ENCODE measurements at regions not wholly inside any gene's neighbourhood (a gene's known extent, or its start where the extent isn't known, plus 50 kb on each side); places are given as distances from the start of the nearest gene placed in this dataset.
"Not testable (repeated sequence)": the region's sequence is repeated elsewhere in the genome, so short reads cannot be mapped to it uniquely, and the experiment has no call there.

DNA sequence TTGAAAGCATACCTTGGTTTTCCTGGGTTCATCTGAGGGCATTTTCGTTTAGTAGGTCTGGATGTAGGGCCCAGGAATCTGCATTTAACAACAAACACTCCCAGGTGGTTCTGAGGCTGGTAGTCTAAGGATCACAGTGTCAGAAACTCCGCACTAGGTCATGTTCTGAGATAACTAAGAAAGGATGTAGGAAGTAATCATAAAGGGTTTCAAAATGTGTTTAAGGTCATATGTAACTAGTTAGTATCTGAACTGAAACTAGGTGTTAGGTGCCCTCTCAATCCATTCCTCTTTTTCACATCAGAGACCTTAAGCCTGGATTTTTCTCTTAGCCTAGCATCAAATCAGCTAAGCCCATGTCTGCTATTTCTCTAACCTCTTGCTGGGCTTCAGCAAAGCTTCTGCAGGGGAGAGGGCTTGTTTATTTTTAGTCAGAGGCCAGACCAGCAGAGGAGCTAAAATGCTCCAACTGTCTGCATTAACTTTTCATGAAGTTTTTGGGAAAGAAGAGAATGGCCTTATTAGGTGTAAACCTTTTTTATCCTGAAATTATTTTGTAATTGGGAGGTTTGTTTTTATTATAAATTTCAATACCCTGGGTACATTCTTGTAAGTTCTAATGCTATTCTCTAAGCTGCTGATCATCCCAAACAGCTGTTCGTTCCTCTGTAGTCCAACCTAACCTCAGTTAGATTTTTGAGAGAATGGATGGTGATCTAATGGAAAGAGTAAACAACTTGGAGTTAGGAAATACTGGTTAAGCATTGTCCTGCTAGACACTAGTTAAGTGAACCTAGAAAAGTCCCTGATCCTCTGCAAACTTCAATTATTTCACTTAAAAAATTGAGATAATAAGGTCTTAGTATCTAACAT lies 262.8 kb upstream of the RFC3 start:
- no peak for DNase-seq (ENCODE audit: low read depth)

DNA sequence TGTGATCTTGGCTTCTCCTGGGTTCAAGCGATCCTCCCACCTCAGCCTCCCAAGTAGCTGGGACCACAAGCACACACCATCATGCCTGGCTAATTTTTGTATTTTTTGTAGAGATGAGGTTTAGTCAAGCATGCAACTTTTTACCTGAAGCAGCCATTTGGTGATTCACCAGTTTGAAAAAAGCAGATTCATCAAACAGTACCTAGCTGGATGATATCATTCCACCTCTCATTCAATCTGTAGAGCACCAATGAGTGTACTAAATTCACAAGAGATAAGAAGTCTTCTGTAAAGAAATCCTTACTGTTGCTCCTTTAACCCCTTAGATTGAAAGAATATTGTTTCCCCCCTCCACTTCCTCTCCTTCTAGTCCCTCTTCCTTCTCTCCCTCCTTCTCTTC lies 261.1 kb upstream of the RFC3 start:
- DNase-seq (ENCODE audit: low read depth) = no peak

DNA sequence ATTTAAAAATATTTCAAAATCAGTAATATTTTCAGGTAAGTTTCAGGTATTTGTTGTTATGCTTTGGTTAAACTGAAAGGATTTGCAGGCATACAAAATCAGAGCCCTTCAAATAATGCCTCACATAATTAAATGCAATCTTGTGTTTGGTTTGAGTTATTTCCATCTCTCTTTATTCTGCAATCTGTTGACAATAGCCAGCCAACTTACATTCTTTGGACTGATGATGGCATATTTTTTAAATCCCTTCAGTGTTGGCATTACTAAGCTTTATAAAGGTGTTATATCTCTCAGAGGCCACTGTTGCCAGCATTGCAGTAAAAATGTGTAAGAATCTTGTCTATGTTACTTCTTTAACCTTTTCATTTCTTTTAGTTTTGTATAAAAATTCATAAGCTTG lies 257.2 kb upstream of the RFC3 start:
- DNase-seq (ENCODE audit: low read depth) = no peak

DNA sequence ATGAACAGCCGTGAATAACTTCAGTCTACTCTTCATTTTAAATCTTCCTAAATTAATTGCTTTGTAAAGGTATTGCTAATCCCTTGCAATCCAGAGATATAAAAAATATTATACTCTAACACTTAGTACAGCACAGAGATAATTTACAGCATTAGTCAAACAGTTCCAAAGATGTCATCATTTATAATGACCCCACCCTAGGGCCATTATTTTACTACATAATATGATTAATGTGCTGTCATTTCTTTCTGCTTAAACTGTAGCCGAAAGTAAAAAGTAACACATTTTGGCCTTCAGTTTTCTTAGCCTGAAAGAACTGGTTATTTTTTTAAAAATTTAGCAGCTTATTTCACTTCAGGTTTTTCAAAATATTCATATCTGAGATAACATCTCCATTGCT lies 256.3 kb upstream of the RFC3 start:
- DNase-seq (ENCODE audit: low read depth) = no peak

DNA sequence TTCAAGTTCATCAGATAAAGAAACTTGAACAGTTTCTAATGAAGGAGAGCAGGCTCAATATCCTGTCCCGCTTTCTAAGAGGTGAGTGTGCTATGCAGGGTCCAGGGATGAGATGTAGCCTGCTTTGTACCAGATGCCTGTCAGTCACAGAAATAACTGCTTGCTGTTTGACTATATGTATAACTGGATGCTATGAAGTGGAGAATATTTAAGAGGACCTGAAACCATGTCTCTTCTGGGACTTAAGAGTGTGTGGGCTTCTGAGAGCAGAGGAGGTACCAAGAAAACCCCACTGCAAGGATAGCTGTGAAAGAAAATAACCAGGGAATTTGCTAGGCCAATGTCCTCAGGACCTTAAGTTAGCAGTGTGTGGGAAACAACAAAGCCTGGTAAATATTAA lies 246.3 kb upstream of the RFC3 start:
- DNase-seq (ENCODE audit: low read depth) = no peak

DNA sequence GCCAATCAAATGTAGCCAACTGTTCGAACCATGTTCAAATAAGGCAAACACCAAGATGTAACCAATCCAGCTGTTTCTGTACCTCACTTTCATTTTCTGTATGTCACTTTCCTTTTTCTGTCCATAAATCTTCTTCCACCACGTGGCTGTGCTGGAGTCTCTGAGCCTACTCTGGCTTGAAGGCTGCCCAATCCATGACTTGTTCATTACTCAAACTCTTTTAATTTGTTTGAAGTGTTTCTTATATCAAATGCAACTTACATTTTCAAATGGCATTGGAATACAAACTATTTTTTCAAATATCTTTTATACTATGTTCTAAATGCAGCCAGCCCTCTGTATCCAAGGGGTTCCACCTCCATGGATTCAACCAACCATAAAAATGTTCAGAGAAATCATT lies 245.6 kb upstream of the RFC3 start:
- not testable (repeated sequence) for DNase-seq (ENCODE audit: low read depth)

DNA sequence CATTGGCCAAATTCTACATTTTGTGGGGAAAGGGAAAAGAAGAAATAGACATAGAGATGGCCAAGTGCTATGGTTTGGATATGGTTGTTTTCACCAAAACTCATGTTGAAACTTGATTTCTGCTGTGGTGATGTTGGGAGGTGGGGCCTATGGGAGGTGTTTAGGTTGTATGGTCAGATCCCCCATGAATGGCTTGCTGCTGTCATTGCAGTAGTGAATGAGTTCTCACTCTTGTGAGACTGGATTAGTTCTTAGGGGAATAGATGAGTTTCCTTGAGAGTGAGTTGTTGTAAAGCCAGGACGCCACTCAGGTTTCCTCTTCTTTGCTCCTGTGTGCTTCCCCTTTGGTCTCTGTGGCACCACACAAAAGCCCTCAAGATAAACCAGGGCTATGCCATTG lies 242.6 kb upstream of the RFC3 start:
- DNase-seq (ENCODE audit: low read depth) = no peak

DNA sequence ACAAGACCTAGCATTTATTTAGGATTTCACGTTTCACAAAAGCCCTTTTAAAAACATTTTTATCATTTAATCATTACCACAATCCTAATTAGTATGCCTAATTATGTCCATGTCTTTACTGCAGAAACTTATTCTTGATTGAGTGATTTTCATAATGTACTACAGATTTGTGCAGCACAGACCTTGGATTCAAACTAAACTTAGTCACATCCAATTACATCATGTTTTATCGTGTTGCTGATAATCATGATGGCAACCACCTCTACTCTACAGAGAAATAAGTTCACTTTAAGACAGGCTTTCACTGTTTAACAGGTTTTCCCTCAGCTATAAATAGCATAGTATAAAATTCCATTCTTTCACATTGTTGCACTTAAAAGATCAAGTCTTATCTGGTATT lies 240.9 kb upstream of the RFC3 start:
- DNase-seq (ENCODE audit: low read depth) = no peak

DNA sequence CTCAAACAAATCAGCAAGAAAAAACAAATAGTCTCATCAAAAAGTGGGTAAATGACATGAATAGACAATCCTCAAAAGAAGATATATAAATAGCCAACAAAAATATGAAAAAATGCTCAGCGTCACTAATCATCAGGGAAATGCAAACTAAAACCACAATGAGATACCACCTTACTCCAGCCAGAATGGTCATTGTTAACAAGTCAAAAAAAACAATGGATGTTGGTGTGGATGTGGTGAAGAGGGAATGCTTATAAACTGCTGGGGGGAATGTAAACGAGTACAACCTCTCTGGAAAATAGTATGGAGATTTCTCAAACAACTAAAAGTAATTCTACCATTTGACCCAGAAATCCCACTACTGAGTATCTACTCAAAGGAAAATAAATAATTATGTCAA lies 239.2 kb upstream of the RFC3 start:
- DNase-seq (ENCODE audit: low read depth) = no peak

DNA sequence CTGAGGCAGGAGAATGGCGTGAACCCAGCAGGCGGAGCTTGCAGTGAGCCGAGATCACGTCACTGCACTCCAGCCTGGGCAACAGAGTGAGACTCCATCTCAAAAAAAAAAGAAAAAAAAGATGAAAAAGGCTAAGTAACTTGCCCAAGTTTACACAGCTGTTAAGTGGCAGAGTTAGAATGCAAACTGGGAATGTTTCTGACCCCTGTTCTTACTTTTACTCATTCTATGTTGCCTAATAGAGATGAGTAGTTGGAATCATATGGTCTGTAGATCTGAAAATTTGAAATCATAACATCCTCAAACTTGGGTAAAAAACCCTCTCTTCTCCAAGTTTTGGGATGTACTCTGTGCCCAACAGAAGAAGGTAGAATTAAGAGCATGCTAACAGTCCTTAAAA lies 235.8 kb upstream of the RFC3 start:
- no peak for DNase-seq (ENCODE audit: low read depth)

DNA sequence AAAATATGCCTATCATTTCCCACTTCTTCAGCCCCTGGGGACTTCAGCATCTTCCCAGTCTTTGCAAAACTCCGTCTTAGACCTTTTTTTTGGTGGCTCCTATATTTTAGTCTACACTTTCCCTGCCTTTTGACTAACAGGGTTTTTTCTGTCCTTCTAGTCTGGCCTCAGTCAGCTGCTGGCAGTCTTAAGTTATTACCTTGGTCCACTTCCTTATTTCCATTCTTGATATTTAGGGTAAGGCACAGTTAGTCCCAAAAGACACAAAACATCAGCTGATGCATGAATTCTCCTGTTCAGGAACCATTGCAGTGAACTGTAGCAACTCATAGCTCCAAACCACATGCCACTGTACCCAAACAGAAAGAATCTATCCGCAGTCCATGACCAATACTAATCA lies 234.6 kb upstream of the RFC3 start:
- DNase-seq (ENCODE audit: low read depth) = no peak

DNA sequence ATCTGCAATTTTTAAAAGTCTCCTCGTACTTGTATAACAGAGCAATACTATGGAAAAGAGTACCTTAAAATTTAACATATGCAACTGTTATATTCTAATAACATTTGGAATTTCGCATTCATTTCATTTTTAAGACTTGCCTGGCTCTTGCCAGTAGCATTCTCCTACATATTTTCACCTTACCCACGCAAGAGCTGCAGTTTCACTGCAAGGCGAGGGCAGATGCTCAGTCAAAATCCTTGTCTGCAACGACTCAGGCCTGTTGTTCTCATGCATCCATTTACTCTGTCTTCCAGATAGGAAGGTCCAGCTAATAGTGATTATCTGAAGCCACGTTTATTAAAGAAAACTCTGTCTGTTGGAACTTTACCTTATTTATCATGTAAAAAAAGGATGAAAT lies 227.0 kb upstream of the RFC3 start:
- DNase-seq (ENCODE audit: low read depth) = no peak

DNA sequence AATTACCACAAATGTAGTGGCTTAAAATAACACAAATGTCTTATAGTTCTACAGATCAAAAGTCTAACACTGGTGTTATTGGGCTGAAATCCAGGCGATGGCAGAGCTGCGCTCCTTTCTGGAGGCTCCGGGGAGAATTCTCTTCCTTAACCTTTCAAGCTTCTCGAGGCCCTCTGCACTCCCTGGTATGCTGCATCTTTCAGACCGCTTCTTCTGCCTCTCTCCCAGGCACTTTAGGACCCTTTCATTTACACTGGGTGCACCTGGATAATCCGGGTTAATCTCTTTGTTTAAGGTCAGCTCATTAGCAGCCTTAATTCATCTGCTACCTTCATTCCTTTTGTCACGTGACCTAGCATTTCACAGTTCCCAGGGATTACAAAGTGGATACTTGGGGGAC lies 211.3 kb upstream of the RFC3 start:
- peak; percentile 8 for DNase-seq (ENCODE audit: low read depth)

DNA sequence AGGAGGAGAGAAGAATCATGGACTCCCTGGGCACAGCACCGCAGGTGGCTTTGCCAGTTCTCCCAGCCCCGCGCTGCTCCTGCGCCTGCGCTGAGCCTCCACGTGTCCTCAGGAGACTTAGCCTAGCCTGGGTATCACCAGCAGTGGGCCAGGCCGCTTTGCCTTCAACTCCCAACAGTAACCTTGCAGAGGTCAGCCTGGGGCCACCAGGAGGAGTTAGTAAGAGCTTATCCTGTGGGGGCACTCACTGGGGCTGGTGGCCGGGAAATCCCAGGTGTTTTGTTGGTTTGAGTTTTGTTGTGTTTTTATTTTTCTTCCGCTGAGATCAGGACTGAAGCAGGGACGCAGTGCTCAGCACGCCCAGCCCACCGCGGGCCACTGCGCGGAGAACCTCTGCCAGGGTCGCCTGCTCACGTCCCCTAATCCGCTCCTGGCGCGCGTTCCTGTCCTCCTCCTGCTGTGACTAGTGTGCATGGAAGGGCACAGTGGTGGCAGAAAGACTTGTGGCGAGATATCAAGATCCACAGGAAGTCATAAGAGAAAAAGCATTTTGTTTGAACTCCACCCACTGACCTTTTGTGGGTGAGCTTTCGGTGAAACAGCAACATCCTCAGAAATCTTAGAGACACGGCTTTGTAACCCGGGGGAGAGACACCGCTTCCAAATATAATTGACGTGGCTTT lies 207.4 kb upstream of the RFC3 start:
- no peak for DNase-seq (ENCODE audit: low read depth)

DNA sequence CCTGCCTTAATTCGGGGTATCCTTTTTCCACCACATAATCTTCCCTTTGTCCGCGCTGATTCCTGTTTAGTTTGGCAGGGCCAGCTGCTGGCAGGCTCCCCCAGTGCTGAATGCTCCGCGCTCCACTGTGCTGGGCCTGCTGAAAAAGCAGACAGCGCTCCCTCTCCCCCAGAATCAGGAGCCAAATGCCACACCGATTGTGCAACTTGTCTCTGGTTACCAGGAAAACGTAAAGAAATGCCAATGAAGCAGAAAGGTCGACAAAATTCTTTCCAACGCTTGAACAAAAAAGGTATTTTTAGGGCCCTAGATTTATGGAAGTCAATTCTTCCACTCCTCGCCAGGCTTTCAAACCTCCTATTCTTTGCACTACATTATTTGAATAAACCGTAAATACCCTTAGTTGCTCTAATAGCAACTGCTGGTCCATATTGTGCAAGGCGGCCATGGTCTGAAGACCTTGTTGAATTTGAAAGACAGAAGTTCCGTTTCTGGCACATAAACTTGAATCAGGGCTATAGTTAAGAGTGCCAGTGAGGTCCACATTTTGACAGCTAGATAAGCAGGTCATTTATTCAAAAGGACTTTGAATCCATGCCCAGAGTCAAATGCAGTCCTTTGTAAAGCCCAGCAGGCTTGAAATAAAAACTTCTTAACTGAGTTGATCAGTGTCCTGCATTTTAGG lies 206.7 kb upstream of the RFC3 start:
- no peak for DNase-seq (ENCODE audit: low read depth)

DNA sequence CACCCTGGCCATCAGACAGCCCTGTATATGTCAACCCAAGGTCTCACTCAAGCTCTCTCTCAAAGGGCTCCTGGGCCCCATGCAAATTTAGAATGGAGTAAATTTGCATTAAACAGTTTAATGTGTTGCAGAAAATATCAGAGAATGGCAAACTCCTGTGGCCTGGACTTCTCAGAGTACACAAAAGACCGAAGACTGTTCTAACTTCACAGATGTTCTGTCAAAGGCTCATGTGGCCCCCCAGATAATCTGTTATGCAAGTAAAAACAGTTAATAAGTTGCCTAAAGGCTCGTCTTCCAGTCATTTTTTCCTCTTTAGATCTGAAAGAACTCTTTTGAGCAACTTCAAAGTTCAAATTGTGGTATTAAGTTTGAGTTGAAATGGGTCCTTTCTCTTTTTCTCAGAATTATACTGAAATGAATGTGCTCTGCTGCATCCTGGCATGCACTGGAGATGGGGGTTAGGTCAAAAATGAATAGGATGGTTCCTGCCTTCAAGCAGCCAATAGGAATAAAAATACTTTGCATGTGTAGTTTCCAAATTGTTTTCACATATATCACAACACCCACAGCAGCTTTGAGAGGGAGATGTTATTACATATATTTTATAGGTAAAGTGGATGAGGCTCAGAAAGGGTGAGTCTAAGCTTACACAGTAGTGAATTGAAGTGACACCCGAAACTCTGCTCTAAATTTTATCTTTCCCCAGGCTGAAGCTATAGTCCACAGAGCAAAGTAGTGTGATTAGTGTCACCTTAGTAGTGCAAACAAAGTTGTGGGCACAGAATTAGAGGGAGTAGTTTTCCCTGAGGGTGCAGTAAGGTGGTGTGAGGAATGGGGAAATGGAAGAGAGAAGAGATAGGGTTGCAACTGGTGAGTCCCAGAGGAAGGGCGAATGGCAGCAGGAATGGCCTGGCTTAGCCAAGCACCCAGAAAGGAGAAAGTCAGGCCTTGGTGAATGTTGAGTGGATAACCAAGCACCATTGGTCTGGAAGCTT lies 205.0 kb upstream of the RFC3 start:
- DNase-seq (ENCODE audit: low read depth) = no peak

DNA sequence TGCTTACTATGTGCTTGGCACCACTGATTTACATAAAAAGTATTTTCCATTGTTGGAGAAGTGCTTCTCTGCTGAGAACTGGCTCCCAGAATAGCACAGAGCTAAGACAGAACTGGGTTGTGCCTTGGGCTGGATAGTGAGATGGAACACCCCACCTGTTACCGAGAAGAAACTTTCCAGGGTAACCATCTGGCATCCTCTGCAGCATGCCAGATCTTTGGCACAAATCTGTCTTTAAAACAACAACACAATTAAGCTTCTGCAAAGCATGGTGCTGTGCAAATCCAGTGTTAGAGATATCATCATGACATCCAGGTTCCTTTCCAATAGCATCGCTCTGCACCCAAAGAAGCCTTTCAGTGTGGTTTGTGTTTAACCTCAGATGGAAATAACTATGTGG lies 202.5 kb upstream of the RFC3 start:
- DNase-seq (ENCODE audit: low read depth) = no peak

DNA sequence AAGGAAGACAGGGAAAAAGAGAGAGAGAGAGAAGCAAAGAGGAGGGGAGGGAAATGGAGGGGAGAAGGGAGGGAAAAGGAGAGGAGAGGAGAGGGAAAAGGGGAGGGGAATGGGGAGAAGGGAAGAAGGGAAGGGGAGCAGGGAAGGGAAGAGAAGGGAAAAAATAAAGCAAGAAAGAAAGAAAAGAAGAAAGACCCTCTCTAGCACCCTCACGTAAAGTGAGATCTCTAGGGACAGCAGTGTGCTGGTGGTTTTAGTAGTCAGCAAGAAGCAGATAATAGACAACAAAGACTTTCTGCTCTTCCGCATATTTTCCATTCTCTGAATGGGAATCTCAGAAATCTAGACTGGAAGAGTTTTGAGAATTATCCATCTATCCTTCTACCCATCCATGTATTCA lies 201.8 kb upstream of the RFC3 start:
- no peak for DNase-seq (ENCODE audit: low read depth)

DNA sequence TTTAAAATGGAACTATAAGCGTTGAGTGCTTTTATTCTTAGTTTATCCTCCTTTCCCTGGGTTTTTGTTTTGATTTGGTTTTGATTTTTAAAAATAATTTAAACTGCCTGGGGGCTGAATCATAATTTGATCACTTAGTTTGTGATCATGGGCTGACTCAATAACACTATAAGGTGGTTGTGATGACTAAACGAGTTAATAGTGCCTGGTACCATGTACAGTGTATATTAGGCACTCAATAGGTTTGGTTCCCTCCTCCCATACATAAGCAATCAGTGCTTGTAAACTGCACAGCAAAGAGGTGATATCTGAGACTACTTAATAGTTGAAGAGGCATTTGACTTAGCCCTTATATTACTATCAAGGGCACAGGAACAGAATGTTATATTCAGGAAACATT lies 200.9 kb upstream of the RFC3 start:
- no peak for DNase-seq (ENCODE audit: low read depth)

DNA sequence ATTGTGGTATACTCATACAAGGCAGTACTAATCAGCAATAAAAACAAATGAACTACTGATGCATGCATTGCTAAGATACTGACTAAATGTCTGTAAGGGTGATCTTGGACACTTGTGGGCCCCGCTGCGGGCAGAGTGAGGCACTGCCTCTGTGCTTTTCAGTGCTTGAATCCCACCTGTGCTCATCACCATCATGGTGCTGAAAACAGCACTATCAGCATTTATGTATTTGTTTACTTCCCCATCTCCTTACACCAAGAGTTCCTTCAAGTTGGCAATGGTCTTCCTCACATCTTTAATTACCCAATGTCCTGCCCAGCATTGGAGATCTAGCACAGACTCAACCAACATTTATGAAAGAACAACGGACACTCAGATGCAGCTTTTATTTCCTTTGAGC lies 193.7 kb upstream of the RFC3 start:
- DNase-seq (ENCODE audit: low read depth) = no peak

DNA sequence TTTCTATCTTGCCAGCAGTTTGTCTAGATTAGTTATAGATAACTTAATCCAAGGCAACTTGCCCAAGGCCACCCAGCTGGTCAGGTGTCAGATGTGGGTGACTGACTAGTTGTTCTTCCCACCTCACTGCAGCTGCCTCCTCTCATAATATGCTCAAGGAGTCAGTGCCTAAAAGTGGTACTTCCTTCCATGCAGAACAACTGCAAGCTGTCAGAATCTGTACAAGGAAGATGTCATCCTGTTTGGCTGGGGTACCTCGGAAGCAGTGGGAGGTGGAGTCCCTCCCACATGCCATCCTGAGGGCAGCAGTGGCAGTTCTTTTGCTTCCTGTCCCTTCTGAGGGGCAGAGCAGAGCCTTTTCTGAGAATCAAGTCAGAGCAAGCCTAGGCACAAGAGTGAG lies 193.2 kb upstream of the RFC3 start:
- no peak for DNase-seq (ENCODE audit: low read depth)

DNA sequence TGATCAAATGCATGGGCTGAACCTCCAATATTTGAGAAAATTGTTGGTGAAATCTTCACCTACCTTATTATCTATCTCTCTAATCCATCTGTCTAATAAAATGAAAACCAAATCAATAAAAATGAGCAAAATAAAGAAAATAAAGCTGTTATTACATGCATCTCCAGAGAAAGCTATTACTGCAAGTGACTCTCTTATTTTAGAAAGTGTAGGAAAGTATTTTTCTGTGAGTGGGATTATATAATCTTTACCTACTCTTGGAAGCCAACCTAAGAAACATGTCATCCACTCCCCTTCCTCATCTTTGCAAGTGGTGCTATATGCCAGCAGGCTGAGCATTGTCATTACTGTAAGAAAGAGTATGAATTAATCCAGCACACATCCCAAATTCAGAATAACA lies 191.5 kb upstream of the RFC3 start:
- DNase-seq (ENCODE audit: low read depth) = no peak
